Gastrocnemius medialis (tissue), 4 donors: ENCODE measurements at regions not wholly inside any gene's neighbourhood (a gene's known extent, or its start where the extent isn't known, plus 50 kb on each side); places are given as distances from the start of the nearest gene placed in this dataset.

ENCODE experiments used
- ATAC-seq, 2 donors: fragments of 150-250 bp; one replicate each; pipeline ENCODE4 v1.9.1; 2016
- DNase-seq, 2 donors: peaks; one replicate each; pipeline ENCODE4 v3.0.0-alpha.2; 2019
- H3K27ac ChIP-seq, 4 donors: fragments of 200-600 bp; sonication (generic); 1 replicate in 1 of 4; 2 replicates in 3 of 4; pipeline ENCODE4 v1.5.1; 2016 to 2018; ENCODE audit warnings: mild to moderate bottlenecking in 2 of 4, moderate library complexity in 1 of 4
- H3K27me3 ChIP-seq, 3 donors: fragments of 200-600 bp; sonication (generic) in 2 of 3; 1 replicate in 1 of 3; 2 replicates in 2 of 3; pipeline versions ENCODE4 v1.5.1 to v1.6.0; 2016 to 2019; ENCODE audit warnings: mild to moderate bottlenecking in 1 of 3, moderate library complexity in 1 of 3
- H3K36me3 ChIP-seq, 2 donors: fragments of 200-600 bp; sonication (generic) in 1 of 2; one replicate each; pipeline ENCODE4 v1.5.1; 2017 to 2018
- H3K4me1 ChIP-seq, 2 donors: fragments of 200-600 bp; sonication (generic) in 1 of 2; one replicate each; pipeline ENCODE4 v1.5.1; 2016 to 2017; ENCODE audit warnings: mild to moderate bottlenecking in 2 of 2
- H3K4me3 ChIP-seq, 4 donors: fragments of 200-600 bp; sonication (generic) in 3 of 4; 1 replicate in 1 of 4; 2 replicates in 3 of 4; pipeline ENCODE4 v1.5.1; 2016 to 2019; ENCODE audit warnings: mild to moderate bottlenecking in 2 of 4
- H3K9me3 ChIP-seq, 3 donors: fragments of 200-600 bp; sonication (generic) in 2 of 3; 1 replicate in 1 of 3; 2 replicates in 2 of 3; pipeline ENCODE4 v1.5.1; 2016 to 2019
- CTCF ChIP-seq, 5 experiments: fragments of 450-650 bp in 3 of 5; fragments of 200-600 bp in 2 of 5; sonication (generic) in 2 of 5; IDR thresholded peaks in 4 of 5; conservative IDR thresholded peaks in 1 of 5; 1 replicate in 4 of 5; 2 replicates in 1 of 5; pipeline ENCODE4 v1.5.1; 2016 to 2019; ENCODE audit warnings: antibody characterized with exemption in 5 of 5, mild to moderate bottlenecking in 3 of 5, moderate library complexity in 3 of 5
- POLR2A ChIP-seq, 2 donors: fragments of 450-650 bp; IDR thresholded peaks; one replicate each; pipeline ENCODE4 v1.6.1; 2017; ENCODE audit warnings: antibody characterized with exemption in 2 of 2, mild to moderate bottlenecking in 2 of 2, moderate library complexity in 2 of 2
- in situ Hi-C, 4 donors: fragments of 200-750 bp; cut with MboI; loops; one replicate each; pipeline versions ENCODE4 v1.15.0 to v1.8.0; 2017; ENCODE audit warnings: low sequenced_read_pairs in 4 of 4
- intact Hi-C: fragments of 100-400 bp; cut with DNase I; formaldehyde crosslinking; loops from one replicate; pipeline ENCODE4 v1.15.1; 2023; ENCODE audit warnings: low total_unique reads

DNA sequence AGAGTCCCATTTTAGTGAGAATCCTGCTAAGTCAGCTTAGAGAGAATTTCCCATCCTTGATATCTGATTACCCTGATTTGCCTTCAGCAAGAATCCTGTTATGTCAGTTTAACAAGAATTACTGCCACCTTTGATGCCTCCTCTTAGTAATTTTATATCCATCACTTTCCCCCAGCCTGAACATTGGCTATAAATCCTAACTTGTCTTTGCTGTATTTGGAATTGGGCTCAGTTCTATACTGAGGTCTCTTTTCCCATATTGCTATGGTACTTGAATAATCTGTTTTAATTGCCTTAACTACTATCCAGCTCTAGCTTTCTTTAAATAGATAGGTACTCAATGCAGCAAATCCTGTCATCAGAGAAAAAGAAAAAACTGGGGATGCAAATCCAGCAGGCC, 842.0 kb upstream of the ADAMTS5 start:
- H3K9me3 ChIP-seq, result no peaks in the 10 kb centered on the region
- no peak overlapping the region for H3K27ac ChIP-seq
- TF ChIP-seq CTCF (IDR thresholded peaks at IDR 0.05 in 4 of 5, conservative IDR thresholded peaks at IDR 0.05 in 1 of 5) (no peak), POLR2A (IDR thresholded peaks at IDR 0.05) (no peak)
- H3K27me3 ChIP-seq, result no peaks in the 10 kb centered on the region
- ATAC-seq, result no peak
- in situ Hi-C loops, result no loop called here
- no peaks in the 10 kb centered on the region for H3K36me3 ChIP-seq
- H3K4me3 ChIP-seq, result no peak overlapping the region
- H3K4me1 ChIP-seq, result no peaks in the 10 kb centered on the region
- DNase-seq, result no peak
- intact Hi-C loops, result no loop called here

- Histone ChIP-seq H3K4me3 (no peak overlapping the region), H3K36me3 (no peaks in the 10 kb centered on the region), H3K9me3 (no peaks in the 10 kb centered on the region), H3K4me1 (no peaks in the 10 kb centered on the region), H3K27me3 (no peaks in the 10 kb centered on the region), H3K27ac (no peak overlapping the region)
- TF ChIP-seq POLR2A (IDR thresholded peaks at IDR 0.05) (no peak), CTCF (IDR thresholded peaks at IDR 0.05 in 4 of 5, conservative IDR thresholded peaks at IDR 0.05 in 1 of 5) (no peak)
- in situ Hi-C loops (no loop called here), intact Hi-C loops (no loop called here)
- ATAC-seq (no peak), DNase-seq (no peak)
Observed at GRCh38 chr21:27807596-27807995, 840.7 kb upstream of the ADAMTS5 start.

GRCh38 chr21:27806281-27806680, 839.4 kb upstream of the ADAMTS5 start:
- no peaks in the 10 kb centered on the region for H3K9me3 ChIP-seq
- no peaks in the 10 kb centered on the region for H3K36me3 ChIP-seq
- intact Hi-C loops (no loop called here), in situ Hi-C loops (no loop called here)
- TF ChIP-seq CTCF (IDR thresholded peaks at IDR 0.05 in 4 of 5, conservative IDR thresholded peaks at IDR 0.05 in 1 of 5) (no peak), POLR2A (IDR thresholded peaks at IDR 0.05) (no peak)
- no peaks in the 10 kb centered on the region for H3K4me1 ChIP-seq
- no peak overlapping the region for H3K4me3 ChIP-seq
- DNase-seq (no peak), ATAC-seq (no peak)
- no peak overlapping the region for H3K27ac ChIP-seq
- H3K27me3 ChIP-seq, result no peaks in the 10 kb centered on the region

GRCh38 chr21:27805696-27806095, 838.8 kb upstream of the ADAMTS5 start:
- intact Hi-C loops (no loop called here), in situ Hi-C loops (no loop called here)
- ATAC-seq (no peak), DNase-seq (no peak)
- no peak overlapping the region for H3K27ac ChIP-seq
- no peaks in the 10 kb centered on the region for H3K36me3 ChIP-seq
- H3K4me3 ChIP-seq, result no peak overlapping the region
- H3K9me3 ChIP-seq, result no peaks in the 10 kb centered on the region
- no peaks in the 10 kb centered on the region for H3K4me1 ChIP-seq
- TF ChIP-seq POLR2A (IDR thresholded peaks at IDR 0.05) (no peak), CTCF (IDR thresholded peaks at IDR 0.05 in 4 of 5, conservative IDR thresholded peaks at IDR 0.05 in 1 of 5) (no peak)
- no peaks in the 10 kb centered on the region for H3K27me3 ChIP-seq

DNA sequence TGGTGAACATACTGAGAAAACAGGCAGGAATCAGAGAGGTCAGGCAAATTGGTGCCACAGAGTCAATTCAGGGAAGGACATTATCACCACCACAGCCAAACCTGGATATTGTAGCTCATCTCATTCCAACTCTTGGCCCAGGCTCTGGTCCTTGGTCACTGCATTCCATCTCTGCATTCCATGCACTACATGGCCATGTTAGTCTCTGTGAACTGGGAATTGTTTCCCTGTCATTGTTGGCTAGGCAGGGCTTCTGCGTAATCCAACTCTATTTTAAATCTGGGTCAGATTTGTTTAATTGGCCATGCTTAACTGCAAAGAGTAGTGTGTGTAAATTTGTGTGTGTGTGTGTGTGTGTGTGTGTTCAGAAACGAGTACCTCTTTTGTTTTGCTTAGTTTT, 837.6 kb upstream of the ADAMTS5 start:
- intact Hi-C loops (no loop called here), in situ Hi-C loops (no loop called here)
- H3K9me3 ChIP-seq, result no peaks in the 10 kb centered on the region
- no peaks in the 10 kb centered on the region for H3K27me3 ChIP-seq
- no peak overlapping the region for H3K4me3 ChIP-seq
- no peak overlapping the region for H3K27ac ChIP-seq
- ATAC-seq, result no peak
- no peaks in the 10 kb centered on the region for H3K4me1 ChIP-seq
- no peak for TF ChIP-seq POLR2A (IDR thresholded peaks at IDR 0.05)
- TF ChIP-seq CTCF (IDR thresholded peaks at IDR 0.05 in 4 of 5, conservative IDR thresholded peaks at IDR 0.05 in 1 of 5), result no peak
- no peaks in the 10 kb centered on the region for H3K36me3 ChIP-seq
- DNase-seq, result no peak
